Kidney epithelial cell (primary cell): ENCODE measurements at regions not wholly inside any gene's neighbourhood (a gene's known extent, or its start where the extent isn't known, plus 50 kb on each side); places are given as distances from the start of the nearest gene placed in this dataset.

Source experiments
- DNase-seq: peaks from one replicate; pipeline ENCODE4 v3.0.0-alpha.2; 2010; ENCODE audit warnings: low read depth
- H3K27me3 ChIP-seq: 2 replicates; pipeline ENCODE4 v1.6.0; 2011; ENCODE audit warnings: low read length; ENCODE audit not compliant: control insufficient read depth, insufficient read depth
- H3K36me3 ChIP-seq: 2 replicates; pipeline ENCODE4 v1.5.1; 2011; ENCODE audit warnings: low read length; ENCODE audit not compliant: control insufficient read depth, insufficient read depth
- H3K4me3 ChIP-seq: 2 replicates; pipeline ENCODE4 v1.5.1; 2011; ENCODE audit warnings: low read depth, mild to moderate bottlenecking, control low read depth, low read length
- CTCF ChIP-seq: IDR thresholded peaks from 2 replicates; pipeline ENCODE4 v1.5.1; 2011; ENCODE audit warnings: mild to moderate bottlenecking, moderate library complexity, low read length, control low read depth, inconsistent platforms; ENCODE audit not compliant: insufficient read depth, poor library complexity, severe bottlenecking

- no peaks in the 10 kb centered on the region for H3K36me3 ChIP-seq
- TF ChIP-seq CTCF, result no peak
- H3K4me3 ChIP-seq, result no peak overlapping the region
- no peaks in the 10 kb centered on the region for H3K27me3 ChIP-seq
- DNase-seq, result no peak
Observed at GRCh38 chr7:156089222-156089621, 277.0 kb upstream of the SHH start.

DNA sequence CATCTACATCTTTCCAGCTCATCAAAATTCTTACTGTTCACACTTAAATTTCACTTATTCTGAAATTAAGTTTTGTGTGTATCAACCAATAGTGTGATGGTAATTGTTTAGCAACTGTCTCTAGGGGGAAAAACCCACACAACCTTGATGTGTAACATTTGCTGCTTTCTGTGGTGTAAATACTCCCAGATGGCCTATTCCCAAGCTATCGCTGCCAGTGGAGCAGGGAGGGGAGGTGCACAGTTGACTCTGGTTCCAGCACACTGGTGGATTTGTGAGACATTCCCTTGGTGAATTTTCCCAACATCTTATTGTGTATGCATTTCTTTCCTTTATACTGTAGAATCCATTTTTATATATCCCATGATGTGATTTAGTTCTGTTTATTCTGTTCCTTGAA is 275.9 kb upstream of the SHH start:
- no peak overlapping the region for H3K4me3 ChIP-seq
- no peaks in the 10 kb centered on the region for H3K27me3 ChIP-seq
- DNase-seq, result no peak
- no peaks in the 10 kb centered on the region for H3K36me3 ChIP-seq
- TF ChIP-seq CTCF, result no peak

- no peak for TF ChIP-seq CTCF
- no peak for DNase-seq
- no peak overlapping the region for H3K4me3 ChIP-seq
- H3K27me3 ChIP-seq, result no peaks in the 10 kb centered on the region
- H3K36me3 ChIP-seq, result no peaks in the 10 kb centered on the region
Observed at GRCh38 chr7:156082048-156083040, 270.1 kb upstream of the SHH start.

- no peak for TF ChIP-seq CTCF
- H3K27me3 ChIP-seq, result no peaks in the 10 kb centered on the region
- no peak overlapping the region for H3K4me3 ChIP-seq
- no peak for DNase-seq
- no peaks in the 10 kb centered on the region for H3K36me3 ChIP-seq
Observed at GRCh38 chr7:156080596-156080995, 268.3 kb upstream of the SHH start.

GRCh38 chr7:156080046-156080445 is 267.8 kb upstream of the SHH start:
- DNase-seq, result no peak
- TF ChIP-seq CTCF, result no peak
- H3K27me3 ChIP-seq, result no peaks in the 10 kb centered on the region
- no peak overlapping the region for H3K4me3 ChIP-seq
- H3K36me3 ChIP-seq, result no peaks in the 10 kb centered on the region
